Muscle of back (tissue), 3 donors: ENCODE measurements at regions not wholly inside any gene's neighbourhood (a gene's known extent, or its start where the extent isn't known, plus 50 kb on each side); places are given as distances from the start of the nearest gene placed in this dataset.

ENCODE experiments used
- DNase-seq, 3 donors: peaks; one replicate each; pipeline versions ENCODE4 v3.0.0 to v3.0.0-alpha.2; 2013

DNA sequence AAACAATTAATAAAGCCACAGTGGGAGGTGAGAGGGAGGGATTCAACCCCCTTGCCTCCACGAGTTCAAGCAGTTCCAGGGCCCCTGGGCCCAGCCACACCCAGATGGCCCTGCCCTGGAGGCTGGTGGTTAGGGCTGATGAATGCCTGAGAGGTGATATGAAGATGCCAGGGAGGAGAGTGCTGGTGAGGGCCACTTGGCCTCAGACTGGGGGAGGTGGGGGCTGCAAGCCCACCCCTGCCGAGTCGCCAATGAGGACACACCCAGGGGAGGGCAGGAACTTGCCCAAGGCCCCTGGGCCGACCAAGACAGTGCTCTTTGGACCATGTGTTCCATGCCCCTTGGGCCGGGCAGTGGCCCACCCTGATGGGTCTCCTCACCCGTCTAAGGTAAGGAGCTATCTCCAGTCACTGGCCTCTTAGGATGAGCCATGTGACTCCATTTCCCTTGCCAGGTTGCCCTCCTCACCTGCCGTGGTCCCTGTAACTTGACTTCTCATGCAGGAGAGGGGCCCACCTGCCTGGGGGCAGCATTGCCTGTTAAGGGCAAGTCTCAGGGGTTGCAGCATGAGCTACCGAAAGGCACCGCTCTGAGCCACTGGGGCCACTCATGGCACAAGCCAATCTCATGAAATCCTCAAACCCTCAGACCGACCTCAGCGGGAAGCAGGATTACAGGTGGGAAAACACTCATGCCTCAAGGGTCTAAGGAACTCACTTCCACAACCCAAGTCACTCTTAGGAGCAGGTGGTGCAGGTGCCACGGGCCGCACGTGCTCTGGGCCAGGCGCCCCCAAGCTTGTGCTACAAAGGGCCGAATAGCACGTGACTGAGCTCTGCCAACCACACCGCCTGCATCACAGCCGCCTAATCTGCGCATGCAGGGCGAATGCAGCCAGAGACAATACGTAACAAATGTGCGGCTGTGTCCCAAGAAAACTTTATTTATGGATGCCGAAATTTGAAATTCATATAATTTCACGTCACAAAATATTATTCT, 147.4 kb upstream of the MLN start:
- no peak for DNase-seq

DNA sequence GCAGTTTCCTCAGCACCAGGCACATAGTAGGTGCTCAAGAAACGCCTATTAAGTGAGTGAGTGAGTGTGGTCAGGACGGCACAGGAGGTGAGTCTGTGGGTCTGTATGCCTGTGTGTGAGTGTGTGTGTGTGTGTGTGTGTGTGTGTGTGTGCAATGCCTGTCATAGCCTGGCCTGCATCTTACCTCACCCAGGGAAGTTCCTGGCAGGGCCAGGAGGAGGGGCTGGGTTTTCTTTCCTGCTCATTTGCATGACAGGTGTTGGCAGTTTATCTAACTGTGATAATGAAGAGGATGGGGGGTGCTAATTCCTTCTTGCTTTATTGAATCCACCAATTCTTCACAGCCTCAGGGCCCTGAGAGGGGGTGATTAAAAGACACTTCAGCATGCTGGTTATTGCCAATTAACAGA, 146.7 kb upstream of the MLN start:
- no peak for DNase-seq

DNA sequence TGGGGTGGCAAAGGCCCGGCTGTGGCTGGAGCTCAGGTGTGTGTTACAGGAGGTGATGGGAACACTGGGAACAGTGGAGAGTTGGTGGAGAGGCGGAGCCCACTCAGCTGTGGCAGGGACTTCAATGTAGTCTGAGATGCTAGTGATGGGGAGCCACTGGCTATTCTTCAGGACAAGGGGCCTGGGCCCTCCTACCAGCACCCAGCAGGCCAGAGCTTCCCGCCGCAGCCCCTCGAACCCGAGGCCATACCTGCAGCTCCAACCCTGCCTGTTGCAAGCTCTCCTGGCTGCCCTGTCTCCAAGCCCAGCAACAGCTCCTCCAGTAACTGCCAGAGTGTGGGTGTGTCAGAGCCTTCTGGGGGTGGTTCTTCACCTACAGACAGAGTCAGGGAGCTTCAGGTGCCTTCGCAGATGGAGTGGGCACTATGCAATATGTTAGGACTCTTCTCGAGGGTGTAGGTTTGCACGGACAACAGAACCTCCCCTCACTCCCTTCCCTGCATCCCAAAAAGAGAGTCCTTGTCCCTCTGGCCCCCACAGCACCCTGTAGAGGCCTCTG, 146.2 kb upstream of the MLN start:
- DNase-seq, result no peak

DNA sequence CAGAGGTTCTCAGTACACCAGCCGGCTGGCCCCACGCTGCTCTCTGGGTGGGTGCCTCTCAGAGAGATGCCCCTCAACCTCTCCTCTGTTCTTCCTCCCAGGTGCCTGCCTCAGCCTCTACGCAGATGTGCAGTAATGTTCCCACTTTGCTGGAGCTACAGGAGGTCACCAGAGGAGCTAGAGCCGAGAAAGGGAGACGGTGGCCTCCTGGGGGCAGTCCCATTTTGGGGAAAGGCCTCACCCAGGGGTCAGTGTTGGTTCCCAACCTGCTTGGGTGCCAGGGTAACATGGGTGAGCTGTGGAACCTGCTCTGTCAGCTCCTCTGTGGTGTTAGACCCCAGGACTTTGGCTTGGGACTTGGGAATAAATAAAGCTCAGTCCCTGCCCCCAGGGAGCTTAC, 145.3 kb upstream of the MLN start:
- no peak for DNase-seq

DNA sequence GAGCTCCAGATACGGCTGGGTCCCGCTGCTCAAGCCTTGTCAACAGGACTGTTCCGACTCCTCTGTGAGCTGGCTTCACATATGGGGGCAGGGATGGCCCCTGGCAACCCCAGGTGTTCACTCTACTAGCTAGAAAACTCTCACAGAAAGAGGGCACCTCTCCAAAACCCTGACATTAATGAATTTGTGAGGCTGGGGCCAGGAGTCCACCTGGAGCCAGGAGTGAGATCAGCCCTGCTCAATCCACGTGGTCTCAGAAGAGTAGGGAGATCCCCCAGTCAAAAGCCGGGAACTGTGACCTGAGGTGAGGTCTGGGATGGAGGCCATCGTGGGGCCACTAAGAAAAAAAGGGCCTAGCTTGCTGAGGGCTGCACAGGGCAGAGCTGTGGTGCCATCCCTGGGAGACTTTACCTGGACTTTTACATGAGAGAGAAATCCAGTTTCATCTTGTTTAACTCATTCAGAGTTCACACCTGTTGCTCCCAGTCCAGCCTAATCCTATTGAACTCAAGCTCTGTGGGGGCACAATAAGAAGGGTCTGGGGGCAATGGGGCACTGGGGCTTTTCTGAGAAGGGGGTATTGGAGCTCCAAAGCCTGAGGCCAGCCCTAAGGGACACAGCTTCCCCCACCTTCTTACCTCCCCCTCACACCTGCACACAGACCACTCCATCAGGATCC, 144.3 kb upstream of the MLN start:
- no peak for DNase-seq

DNA sequence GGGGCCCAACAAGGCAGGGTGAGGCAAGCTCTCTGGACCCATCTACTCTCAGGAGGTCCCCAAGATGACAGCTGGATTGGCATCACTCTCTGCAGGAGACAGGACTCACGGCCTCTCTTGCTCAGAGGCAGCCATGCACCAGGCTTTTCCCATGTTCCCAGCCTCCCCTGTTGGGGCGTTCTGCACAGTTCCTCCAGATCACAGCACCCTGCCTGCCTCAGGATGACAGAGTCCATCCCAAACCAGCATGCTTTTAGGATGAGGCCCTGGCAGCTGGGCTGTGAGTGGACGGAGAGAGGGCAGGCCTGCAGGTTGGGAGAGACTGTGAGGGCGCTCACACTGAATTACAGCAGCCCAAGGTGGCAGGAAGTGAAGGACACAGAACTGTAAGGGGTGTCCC, 143.2 kb upstream of the MLN start:
- DNase-seq, result no peak

DNA sequence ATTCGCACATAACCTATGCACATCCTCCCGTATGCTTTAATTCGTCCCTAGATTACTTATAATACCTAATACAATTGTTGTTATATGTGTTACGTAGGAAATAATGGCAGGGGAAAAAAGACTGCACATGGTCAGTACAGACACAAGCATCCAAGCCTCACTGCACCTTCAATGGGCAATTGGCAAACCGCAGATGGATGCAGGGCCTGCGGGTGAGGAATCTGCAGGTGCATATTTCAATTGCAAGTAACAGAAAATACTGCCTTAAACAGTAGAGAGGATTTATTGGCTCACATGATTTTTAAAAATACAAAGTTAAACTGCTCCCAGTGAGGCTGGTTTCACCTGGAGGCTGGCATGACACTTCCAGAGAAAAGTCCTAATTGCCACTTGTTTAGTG, 142.1 kb upstream of the MLN start:
- no peak for DNase-seq

DNA sequence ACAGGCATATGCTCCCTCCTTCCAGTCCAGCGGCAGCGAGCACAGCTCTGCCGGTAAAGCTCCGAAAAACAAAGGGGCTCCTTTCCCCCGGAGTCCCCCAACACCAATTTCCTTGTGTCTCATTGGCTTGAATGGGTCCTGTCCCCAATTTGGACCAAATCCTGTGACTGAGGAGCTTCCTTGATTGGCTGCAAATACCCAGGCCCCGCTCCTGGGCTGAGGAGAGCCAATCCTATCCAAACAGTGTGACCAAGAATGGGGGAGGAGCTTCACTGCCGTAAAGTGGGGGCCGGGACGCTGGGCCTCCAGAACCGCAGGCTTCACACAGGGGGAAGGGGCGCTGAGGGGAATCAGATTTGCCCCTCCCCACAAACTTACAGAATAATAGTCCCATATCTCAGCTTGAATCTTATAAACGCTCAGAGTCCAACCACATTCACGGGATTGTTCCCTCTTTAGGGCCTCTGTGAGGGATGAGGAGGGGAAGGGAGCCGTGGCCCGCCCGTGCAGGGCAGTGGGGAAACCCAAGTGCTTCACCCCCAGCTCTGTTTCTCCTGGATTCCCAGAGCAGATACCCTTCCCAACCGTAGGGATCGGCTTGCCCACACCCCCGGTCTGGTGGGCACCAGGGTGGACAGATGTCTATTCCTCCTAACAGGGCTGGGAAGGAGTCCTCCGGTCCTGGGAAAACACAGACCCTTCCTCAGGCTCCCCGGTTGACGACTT, 141.0 kb upstream of the MLN start:
- no peak for DNase-seq

DNA sequence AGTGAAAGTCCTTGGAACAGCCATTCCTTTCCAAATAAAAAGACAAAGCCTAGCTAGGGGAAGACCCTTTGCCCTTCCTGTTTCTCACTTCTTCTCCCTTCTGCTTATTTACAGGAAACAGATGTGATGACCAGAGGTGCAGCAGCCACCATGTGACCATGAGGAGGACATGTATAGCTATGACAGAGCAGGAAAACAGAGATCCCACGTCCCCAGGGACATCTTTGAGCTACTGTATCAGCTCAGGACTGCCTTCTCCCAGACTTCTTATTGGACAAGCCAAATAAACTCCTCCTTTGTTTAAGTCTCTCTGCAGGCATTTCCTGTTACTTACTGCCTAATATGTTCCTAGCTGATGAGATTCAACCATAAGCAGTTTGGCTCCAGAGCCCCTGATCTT, 133.1 kb upstream of the MLN start:
- DNase-seq, result no peak

DNA sequence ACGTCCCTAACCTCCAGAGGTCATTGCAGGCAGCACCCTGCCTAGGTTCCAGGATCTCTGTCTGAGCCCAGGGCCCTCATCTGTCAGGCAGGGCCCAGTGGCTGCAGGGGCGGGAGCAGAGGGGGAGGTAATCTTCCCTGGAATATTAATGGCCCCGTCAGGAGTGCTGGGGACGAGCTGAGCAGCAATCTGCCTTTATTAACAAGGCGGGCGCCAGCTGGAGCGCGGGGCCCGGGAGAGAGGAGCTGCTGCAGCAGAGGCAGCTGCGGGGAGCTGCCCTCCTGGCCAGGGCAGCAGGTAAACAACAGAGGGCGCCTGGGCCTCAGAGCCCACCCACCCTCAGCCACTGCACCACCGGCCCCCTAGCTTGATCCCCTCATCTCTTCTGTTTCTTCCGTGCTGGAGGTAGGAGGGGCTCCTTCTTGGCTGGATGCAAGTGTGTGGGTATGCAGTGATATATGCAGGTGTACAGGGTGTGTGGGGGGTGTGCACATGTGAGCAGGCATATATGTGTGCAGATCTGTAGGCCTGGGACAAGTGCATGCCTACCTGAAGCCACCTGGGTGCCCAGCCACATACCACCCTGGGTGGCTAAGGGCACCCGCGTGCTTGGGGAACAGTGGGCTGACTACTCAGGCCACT, 131.8 kb upstream of the MLN start:
- no peak for DNase-seq

DNA sequence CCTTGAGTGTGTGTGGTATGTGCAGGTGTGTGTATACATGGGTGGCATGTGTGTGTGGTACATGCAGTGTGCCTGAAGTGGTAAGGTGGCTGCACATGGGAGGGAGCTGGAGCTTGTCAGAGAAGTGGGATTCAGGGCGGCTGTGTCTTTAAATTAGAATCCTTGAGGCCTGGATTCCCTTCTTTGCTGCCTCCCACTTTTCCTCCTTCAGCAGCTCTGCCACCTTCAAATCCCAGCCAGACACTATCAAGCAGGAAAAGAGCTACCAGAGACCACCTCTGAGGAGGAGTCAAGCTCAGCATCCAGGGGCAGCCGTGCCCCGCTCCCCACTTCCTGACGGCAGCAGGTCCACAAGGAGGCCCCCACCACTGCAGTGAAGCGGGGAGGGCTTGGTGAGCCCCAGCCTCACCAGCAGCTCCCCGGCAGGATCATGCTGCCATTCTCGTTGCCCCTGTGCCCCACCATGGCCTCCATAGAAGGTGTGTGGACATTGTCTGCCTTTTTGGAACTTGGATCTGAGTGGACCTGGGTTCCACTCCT, 131.0 kb upstream of the MLN start:
- no peak for DNase-seq

DNA sequence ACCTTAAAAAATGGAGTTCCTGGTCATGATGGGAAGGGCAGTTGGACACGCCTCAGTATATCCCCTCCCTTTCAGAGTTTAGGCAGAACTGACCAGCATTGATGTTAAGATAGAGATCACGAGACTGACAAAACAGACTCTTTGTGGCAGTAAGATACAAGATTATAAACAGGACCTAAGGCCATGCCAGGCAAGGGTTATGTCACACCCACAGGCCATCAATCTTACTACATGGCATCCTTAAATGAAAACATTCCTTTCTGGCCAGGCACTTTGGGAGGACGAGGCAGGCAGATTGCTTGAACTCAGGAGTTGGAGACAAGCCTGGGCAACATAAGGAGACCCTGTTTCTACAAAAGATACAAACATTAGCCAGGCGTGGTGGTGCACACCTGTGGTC, 129.3 kb upstream of the MLN start:
- DNase-seq, result no peak

DNA sequence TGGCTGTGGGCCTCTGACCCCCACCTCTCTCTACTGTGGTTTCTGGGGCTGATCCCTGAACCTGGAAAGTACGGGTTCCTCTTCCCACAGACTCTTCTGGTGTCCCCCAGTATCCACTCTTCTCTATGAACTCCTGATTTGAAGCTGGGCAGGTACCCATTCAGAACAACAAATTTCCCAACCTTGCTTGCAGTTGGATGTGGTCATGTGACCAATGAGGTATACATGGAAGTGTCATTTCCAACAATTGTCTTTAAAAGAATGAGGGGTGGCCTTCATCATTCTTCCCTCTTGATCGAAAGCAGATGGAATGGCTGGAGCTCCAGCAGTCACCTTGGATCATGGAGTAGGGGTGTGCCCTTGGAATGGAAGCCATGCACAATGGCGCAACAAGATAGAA, 128.0 kb upstream of the MLN start:
- no peak for DNase-seq

DNA sequence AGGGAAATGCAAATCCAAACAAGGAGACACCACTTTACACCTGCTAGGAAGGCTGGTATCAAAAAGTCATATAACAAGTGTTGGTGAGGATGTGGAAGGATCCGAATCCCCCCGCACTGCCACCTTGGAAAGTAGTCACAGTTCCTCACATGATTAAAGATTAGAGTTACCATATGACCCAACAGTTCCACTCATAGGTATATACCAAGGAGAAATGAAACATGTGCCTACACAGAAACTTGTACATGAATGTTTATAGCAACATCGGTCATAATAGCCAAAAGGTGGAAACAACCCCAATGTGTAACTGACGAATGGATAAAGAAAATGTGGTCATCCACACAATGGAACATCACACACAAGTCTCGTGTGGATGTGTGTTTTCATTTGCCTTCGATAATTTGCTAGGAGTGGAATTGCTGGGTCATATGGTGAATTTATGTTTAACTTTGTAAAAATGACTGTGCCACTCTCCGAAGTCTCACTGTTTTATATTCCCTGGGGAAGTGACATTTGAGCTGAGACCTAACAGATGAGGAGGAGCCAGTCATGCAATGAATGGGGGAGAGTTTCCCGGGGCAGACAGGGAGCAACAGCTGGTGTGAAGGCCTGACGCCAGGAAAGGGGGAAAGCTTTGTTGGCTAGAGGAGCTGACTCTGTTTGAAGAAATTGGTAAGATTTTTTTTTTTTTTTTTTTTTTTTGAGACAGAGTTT, 125.9 kb upstream of the MLN start:
- DNase-seq, result peak; percentile 37 to 56 (median 44)

DNA sequence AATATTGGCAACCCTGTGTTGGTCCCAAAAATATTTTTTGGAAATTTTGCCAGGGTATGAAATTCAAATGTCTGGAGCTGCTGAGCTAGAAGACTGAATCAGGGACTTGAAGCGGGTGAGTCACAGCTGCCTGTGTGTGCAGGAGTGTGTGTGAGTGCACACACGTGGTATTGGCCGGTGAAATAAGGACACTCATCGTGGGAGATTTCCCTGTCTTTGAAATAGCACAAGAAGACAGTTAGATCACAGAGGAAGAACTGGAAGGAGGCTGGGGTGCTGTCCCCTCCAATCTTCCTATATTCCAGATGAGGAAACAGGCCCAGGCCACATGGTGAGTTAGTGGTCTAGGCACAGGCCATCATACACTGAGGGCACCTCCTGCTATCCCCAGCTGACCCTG, 123.8 kb upstream of the MLN start:
- DNase-seq, result no peak

DNA sequence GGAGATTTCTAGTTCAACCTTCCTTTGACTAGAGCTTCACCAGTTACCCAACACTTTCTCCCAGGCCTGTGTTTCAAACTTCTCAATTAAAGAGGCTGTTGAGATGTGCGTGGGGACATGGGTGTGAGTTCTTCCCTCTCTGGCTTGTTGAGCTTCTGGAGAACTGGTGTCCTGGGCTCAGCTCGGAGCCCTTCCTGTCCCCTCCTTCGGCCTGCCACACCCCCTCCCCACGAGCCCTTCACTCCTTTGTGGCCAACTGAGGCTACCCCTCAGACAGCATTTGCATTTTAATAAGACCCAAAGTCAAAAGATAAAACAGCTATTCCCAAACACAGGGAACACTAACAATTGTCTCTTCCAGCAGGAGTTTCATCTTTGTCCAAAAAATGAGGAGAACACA, 123.3 kb upstream of the MLN start:
- DNase-seq, result no peak

DNA sequence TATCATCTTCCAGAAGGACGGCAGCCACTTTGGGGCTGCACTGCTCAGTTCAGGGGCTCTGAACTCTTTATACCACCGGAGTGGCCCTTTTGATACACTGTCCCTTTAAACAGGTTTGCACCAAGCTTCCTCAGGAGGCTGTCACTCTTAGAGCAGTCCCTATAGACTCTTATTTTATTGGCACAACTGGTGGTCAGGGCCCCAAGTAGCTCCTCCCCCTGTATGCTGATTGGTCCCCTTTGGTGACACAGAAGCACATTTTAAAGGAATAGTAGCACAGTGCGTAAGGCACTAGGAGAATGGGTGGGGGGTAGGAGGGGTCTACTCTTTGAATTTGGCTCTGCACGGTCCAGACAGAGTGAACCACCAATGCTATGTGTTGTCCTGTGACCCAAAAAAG, 122.6 kb upstream of the MLN start:
- DNase-seq, result no peak

DNA sequence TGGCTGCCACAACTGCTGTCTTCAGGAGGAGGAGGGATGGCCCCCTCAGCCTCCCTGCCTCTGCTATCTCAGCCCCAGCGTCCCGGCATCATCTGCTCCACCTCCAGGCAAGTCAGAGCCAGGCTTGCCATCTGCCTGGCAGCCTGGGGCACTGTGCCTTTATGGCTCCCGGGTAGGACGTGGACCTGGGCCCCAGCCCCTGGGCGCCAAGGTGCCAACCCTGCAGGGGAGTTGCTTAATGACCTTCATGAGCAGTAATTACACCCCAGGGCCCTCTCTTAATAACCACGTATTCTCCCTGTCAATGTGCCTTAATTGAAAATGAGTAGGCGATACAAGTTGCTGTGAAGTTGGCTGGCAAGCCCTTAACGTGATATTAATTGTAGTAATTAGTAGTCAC, 122.1 kb upstream of the MLN start:
- DNase-seq, result no peak

DNA sequence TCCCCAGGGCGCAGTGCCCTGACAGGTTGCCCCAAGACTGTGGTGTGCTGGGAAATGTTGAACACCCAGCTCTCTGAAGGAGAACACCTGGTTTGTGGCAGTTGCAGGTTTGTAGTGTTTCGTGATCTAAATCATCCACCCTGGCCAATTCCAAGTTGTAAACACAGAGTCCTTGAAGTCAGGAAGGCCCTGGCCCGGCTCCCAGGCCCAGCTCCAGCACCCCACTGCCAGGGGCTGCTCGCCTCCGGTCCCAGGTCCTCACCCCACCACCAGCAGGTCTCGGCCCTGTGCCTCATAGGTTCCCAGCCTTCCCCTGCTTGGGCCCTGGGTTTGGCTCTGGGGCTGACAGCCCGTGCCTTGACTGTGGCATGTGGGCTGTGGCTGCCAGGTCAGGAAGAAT, 121.4 kb upstream of the MLN start:
- DNase-seq, result no peak

DNA sequence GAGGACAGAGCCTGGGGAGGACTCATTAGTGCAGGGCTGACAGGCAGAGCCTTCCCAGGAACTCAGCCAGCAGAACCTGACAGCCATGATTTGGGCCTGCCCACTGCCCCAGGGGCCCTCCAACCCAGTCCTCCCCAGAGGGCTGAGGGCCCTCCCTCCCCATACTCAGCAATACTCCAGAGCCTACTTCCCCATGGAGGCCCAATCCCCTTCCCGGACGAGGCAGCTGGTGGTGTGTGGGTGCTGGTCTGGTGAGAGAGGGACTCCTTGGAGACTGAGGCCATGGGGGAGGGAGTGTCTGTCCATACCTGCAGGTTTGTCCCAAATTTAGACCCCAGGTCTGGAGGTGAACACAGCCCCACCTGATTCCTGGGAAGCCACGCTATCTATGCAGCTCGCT, 120.9 kb upstream of the MLN start:
- no peak for DNase-seq
